Activated T-helper 17 cell treated with anti-CD3 and anti-CD28 coated beads, Interleukin-2, amount 50 U/mL, for 72 hours (primary cell): ENCODE measurements at regions not wholly inside any gene's neighbourhood (a gene's known extent, or its start where the extent isn't known, plus 50 kb on each side); places are given as distances from the start of the nearest gene placed in this dataset.

ENCODE experiments used
- ATAC-seq: fragments of 150-1000 bp; cut with Tn5 transposase; replicated peaks from 2 replicates; pipeline ENCODE4 v1.10.0; 2021; ENCODE audit warnings: mild to moderate bottlenecking, moderate library complexity
- H3K27ac Mint-ChIP-seq: one replicate; pipeline ENCODE4 v1.8.0; 2022; ENCODE audit warnings: mixed read lengths
- H3K27me3 Mint-ChIP-seq: one replicate; pipeline ENCODE4 v1.8.0; 2022; ENCODE audit warnings: mixed read lengths
- H3K36me3 Mint-ChIP-seq: one replicate; pipeline ENCODE4 v1.8.0; 2022; ENCODE audit warnings: low read depth, mild to moderate bottlenecking, mixed read lengths
- H3K4me1 Mint-ChIP-seq: one replicate; pipeline ENCODE4 v1.8.0; 2022; ENCODE audit warnings: mixed read lengths
- H3K4me3 Mint-ChIP-seq: one replicate; pipeline ENCODE4 v1.8.0; 2022; ENCODE audit warnings: mild to moderate bottlenecking, mixed read lengths
- H3K9me3 Mint-ChIP-seq: one replicate; pipeline ENCODE4 v1.8.0; 2022; ENCODE audit warnings: mixed read lengths

DNA sequence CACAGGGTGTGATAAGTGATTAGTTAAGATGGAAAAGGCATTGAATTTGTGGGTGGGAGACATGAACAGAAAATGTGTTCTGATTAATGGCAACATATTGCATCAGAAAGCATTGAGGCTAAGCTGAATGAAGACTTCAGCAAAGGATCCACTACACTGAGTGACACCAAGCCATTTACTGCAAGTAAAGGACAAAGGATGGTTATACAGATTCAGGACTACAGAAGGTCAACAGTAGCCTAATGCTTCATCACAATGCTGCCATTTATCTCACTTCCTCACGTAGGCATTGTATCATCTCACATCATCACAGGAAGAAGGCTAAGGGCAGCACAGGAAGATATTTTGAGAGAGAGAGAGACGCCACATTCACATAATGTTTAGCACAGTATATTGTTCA is 398.2 kb downstream of the COL12A1 start:
- H3K27ac Mint-ChIP-seq, result no peak overlapping the region

DNA sequence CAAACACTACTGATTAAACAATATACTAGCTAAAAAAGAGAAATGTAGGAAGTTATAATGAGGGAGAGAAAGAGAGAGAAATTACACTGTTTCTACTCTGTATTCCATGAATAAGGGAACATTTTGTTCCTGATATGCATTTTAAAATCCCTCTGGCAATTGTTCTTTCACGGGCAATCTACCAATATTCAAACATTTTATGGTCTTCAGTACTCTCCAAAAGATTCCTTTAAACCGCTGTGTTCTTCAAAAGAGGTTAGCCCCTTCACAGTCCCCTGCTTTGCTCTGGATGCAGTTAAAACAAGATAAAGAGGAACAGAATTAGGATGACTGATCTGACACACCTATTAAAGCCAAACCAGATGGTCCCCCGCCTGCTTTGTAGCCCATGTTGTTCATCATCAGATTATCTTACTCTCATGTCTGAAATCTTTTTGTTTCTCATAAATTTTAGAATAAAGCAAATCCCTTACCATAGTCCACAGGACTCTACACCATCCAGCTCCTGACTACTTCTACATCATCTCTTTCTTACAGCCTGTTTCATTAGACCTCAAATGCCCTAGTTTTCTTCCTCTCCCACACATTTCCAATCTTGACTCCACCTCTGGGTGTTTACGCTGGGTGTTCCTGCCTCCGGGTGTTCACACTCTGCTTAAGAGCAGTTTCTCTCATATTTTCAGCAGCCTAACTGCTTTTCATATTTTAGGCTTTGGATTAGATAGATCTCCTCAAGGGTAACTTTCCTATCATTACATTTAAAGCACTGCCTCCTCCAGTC is 399.7 kb downstream of the COL12A1 start:
- Mint-ChIP-seq H3K4me3 (no peak overlapping the region), H3K4me1 (no peaks in the 10 kb centered on the region), H3K36me3 (no peaks in the 10 kb centered on the region), H3K27ac (no peak overlapping the region), H3K9me3 (peaks cover 17% of the 10 kb centered on the region), H3K27me3 (no peaks in the 10 kb centered on the region)
- no peak for ATAC-seq

More for the DNA sequence above, 398.2 kb downstream of the COL12A1 start:
- Mint-ChIP-seq H3K36me3 (no peaks in the 10 kb centered on the region), H3K27me3 (no peaks in the 10 kb centered on the region), H3K9me3 (peaks cover 11% of the 10 kb centered on the region), H3K4me1 (no peaks in the 10 kb centered on the region), H3K4me3 (no peak overlapping the region)
- no peak for ATAC-seq

DNA sequence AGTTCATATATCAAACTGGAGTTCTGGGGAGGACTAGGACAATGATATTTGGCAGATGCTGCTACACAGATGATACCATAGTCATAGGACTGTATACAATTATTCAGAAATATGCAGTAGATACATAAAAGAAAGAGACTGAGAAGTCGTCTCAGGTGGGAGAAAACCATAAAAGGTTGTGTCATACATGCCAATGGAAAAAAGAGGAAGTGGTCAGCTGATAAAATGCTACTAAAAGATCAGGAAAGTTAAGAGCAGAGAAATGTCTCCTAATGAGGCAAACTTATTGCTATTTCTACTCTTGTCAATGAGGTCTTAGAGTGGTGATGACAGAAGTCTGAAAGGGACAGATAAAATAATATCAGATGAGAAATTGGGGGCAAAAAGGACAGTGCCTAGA is 407.6 kb downstream of the COL12A1 start:
- Mint-ChIP-seq H3K9me3 (peaks cover 11% of the 10 kb centered on the region), H3K27me3 (no peaks in the 10 kb centered on the region), H3K4me1 (no peaks in the 10 kb centered on the region), H3K27ac (no peak overlapping the region), H3K4me3 (no peak overlapping the region), H3K36me3 (no peaks in the 10 kb centered on the region)
- no peak for ATAC-seq

DNA sequence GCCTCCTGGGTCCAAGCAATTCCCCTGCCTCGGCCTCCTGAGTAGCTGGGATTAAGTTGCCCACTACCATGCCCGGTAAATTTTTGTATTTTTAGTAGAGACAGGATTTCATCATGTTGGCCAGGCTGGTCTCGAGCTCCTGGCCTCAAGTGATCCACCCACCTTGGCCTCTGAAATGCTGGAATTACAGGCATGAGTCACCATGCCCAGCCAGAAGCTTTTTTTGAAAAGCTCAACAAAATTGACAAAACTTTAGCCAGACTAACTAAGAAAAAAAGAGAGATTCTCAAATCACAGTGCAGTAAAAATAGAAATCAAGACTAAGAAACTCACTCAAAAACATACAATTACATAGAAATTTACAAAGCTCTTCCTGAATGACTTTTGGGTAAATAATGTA is 420.6 kb downstream of the COL12A1 start:
- ATAC-seq, result no peak
- Mint-ChIP-seq H3K9me3 (peaks cover 16% of the 10 kb centered on the region), H3K36me3 (no peaks in the 10 kb centered on the region), H3K4me1 (no peaks in the 10 kb centered on the region), H3K4me3 (no peak overlapping the region), H3K27ac (no peak overlapping the region), H3K27me3 (no peaks in the 10 kb centered on the region)

DNA sequence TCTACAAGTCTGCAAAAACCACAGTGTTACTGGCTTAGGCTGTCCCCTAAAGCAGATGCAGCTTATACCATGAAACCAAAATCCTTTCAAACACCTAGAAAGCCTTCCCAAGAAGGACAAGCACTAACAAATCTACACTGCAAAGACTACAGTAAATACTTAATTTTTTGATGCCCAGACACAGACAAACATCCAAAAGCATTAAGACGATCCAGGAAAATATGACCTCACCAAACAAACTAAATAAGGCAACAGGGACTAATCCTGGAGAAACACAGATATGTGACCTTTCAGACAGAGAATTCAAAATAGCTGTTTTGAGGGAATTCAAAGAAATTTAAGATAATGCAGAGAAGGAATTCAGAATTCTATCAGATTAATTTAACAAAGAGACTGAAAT is 423.5 kb downstream of the COL12A1 start:
- Mint-ChIP-seq H3K27me3 (no peaks in the 10 kb centered on the region), H3K9me3 (peaks cover 12% of the 10 kb centered on the region)
- ATAC-seq, result no peak

DNA sequence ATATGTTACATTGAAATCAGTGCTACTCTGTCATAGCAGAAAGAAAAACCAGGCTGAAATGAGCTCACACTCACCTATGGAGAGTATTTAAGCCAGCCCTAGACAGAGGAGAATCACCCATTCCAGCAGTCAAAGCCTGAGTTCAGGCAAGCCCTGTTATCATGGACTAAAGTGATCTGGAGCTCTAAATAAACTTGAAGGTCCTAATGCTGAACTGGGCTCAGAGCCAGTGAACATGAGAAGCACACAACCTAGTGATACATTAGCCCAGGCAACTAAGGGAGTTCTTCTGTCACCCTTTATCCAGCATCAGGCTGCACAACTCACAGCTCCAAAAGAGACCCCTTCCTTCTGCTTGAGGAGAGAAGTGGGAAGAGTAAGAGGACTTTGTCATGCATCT is 425.0 kb downstream of the COL12A1 start:
- Mint-ChIP-seq H3K4me1 (no peaks in the 10 kb centered on the region), H3K27ac (no peak overlapping the region), H3K27me3 (no peaks in the 10 kb centered on the region), H3K36me3 (no peaks in the 10 kb centered on the region), H3K4me3 (no peak overlapping the region), H3K9me3 (peaks cover 12% of the 10 kb centered on the region)
- no peak for ATAC-seq

More for the DNA sequence above, 423.5 kb downstream of the COL12A1 start:
- Mint-ChIP-seq H3K36me3 (no peaks in the 10 kb centered on the region), H3K4me3 (no peak overlapping the region), H3K4me1 (no peaks in the 10 kb centered on the region), H3K27ac (no peak overlapping the region)

DNA sequence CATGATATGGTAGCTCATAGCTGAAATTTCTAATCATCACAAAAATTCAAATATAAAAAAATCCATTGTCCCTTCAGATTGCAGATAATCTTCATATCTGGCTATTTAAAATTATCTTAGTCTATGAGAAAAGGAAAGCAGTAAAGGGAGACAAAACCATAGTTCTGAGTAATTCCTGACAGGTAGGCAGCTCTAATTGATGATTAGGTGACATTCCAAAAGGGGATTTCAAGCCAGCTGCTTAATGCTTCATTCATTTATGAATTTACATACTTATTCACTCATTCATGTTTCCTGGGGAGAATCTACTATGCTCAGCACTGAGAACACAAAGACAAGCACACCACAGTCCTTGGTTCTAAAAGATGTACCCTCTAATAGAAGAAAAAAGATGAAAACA is 437.1 kb downstream of the COL12A1 start:
- Mint-ChIP-seq H3K4me3 (no peak overlapping the region), H3K36me3 (no peaks in the 10 kb centered on the region), H3K27me3 (no peaks in the 10 kb centered on the region), H3K9me3 (peaks cover 3% of the 10 kb centered on the region), H3K4me1 (no peaks in the 10 kb centered on the region), H3K27ac (no peak overlapping the region)
- ATAC-seq, result no peak

DNA sequence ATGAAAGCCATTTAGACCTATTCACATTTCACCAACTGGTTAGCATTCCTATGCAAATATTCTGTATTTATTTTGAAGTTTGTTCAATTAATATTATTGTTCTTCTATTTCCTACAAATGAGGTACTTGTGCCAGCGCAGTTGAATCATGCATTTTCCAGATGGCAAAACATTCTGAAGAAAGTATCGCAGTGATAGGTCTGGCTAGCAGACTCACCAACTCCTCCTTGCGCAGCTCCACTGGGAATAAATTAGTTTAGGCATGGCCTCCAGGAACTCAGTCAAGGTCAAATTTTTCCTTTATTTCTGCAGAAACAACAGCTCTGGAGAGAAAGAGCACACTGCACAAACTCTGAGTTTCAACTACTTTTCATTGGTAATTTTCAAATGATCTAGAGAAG is 437.7 kb downstream of the COL12A1 start:
- H3K27me3 Mint-ChIP-seq, result no peaks in the 10 kb centered on the region
- ATAC-seq, result no peak
- H3K9me3 Mint-ChIP-seq, result peaks cover 3% of the 10 kb centered on the region
- H3K4me1 Mint-ChIP-seq, result no peaks in the 10 kb centered on the region
- H3K36me3 Mint-ChIP-seq, result no peaks in the 10 kb centered on the region
- H3K4me3 Mint-ChIP-seq, result no peak overlapping the region
- H3K27ac Mint-ChIP-seq, result no peak overlapping the region

DNA sequence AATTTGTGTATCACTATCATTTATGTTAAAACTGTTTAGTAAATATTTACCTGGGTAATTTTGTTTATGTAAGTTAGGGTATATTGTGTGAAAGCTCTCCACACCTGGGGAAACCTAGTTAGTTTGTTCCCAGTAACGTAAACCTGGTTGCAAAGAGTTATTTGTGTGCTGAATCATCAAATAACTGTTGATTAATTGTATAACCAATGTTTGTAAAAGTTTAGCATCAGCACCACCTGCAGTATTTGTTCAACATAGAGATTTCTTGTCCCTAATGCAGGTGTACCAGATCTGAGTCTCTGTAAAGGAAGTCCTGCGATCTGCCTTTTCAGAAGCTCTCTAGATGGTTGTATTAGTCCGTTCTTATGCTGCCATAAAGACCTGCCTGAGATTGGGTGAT is 440.4 kb downstream of the COL12A1 start:
- Mint-ChIP-seq H3K27ac (no peak overlapping the region), H3K4me3 (no peak overlapping the region), H3K9me3 (peaks cover 6% of the 10 kb centered on the region), H3K4me1 (no peaks in the 10 kb centered on the region), H3K36me3 (no peaks in the 10 kb centered on the region), H3K27me3 (no peaks in the 10 kb centered on the region)
- no peak for ATAC-seq

DNA sequence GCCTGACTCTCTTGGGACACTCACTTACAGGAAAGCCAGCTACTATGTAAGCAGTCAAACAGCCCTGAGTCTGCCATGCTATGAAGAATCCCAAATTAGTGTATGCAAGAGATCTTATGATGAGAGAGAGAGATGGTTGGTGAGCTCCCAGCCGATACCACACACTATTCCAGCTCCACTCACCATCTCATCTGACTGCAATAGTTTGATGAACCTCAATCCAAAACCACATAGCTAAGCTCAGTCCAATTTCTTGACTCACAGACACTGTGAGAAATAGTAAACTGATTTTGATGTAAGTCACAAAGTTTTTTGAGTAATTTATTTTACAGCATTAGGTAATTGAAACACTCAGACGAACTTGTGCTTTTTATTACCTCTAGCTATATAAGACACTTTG is 441.4 kb downstream of the COL12A1 start:
- Mint-ChIP-seq H3K27me3 (no peaks in the 10 kb centered on the region), H3K4me1 (no peaks in the 10 kb centered on the region), H3K36me3 (no peaks in the 10 kb centered on the region), H3K9me3 (peaks cover 6% of the 10 kb centered on the region), H3K4me3 (no peak overlapping the region), H3K27ac (no peak overlapping the region)
- no peak for ATAC-seq

DNA sequence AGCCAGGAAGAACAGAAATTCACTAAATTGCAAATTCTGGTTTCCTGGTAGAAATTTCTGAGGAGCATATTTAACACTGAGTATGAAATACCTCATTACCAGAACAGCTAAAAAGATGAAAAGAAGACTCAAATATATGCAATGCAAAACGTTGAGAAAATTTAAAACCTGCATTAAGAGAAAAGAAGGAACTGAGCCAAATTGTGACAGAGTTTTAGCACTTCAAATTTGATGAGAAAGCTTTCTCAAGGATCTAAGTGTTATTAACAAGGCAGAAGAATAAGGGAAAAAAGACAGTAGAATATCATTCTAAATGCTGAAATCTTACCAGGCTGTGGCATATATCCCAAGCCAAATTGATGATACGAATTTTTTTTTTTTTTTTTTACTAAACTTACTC is 443.0 kb downstream of the COL12A1 start:
- Mint-ChIP-seq H3K4me1 (no peaks in the 10 kb centered on the region), H3K4me3 (no peak overlapping the region), H3K27ac (no peak overlapping the region), H3K9me3 (peaks cover 6% of the 10 kb centered on the region), H3K36me3 (no peaks in the 10 kb centered on the region), H3K27me3 (no peaks in the 10 kb centered on the region)
- no peak for ATAC-seq

DNA sequence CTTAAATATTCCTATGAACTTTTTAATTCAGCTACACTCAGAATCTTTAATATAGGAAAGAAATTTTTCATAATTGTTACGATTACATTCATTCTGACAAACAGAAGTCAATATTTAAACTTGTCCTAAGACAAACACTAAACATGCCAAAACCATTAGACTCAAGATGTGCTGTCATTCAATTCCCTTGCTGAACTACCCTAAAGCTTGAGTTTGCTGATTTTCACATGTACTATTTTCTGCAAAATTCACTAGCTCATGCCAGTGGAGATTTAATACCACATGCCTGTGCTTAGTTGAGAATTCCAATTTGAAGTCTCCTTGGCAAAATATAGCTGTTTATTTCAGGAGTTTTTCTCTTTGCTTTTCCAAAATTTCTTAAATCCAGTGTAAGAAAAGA is 448.0 kb downstream of the COL12A1 start:
- no peaks in the 10 kb centered on the region for H3K4me1 Mint-ChIP-seq
- H3K27me3 Mint-ChIP-seq, result no peaks in the 10 kb centered on the region
- H3K9me3 Mint-ChIP-seq, result peaks cover 7% of the 10 kb centered on the region
- no peak for ATAC-seq
- no peaks in the 10 kb centered on the region for H3K36me3 Mint-ChIP-seq
- no peak overlapping the region for H3K27ac Mint-ChIP-seq
- H3K4me3 Mint-ChIP-seq, result no peak overlapping the region

DNA sequence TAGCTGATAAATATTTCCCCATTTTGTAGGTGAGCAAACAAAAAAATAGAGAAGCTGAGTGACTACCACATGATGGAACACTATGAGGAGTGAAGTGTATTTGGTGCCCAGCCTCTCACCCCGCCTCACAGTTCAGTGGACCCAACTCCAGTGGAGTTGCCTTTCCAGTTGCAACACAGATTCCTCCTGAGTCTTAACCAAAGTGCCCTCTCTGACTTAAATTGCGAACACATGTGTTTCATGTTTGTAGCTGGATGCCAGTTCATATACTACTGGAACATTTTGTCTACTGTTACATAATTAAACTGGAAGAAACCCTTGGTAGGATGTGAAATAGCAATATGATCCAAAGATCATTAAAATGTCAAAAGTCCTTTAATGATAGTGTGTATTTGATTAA is 448.9 kb downstream of the COL12A1 start:
- H3K4me3 Mint-ChIP-seq, result no peak overlapping the region
- no peaks in the 10 kb centered on the region for H3K36me3 Mint-ChIP-seq
- no peak for ATAC-seq
- H3K4me1 Mint-ChIP-seq, result no peaks in the 10 kb centered on the region
- H3K27ac Mint-ChIP-seq, result no peak overlapping the region
- peaks cover 4% of the 10 kb centered on the region for H3K9me3 Mint-ChIP-seq
- H3K27me3 Mint-ChIP-seq, result no peaks in the 10 kb centered on the region

DNA sequence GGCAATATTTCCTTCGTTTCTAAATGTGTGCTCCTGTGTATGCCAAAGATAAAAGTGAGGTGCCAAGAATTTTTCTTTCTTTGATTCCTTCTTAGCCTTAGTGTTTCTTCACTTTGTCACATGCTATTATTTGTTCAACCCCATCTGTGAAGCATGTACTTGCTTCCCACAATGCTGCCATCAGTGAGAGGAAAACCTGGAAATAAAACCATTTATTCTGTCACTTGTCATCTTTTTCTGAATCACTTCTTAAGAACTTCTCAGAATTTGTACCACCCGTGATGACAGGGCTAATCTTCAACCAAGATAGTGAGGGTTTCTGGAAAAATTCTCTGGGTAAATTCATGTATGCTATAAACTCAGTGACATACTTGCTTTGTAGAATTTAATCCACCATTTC is 450.1 kb downstream of the COL12A1 start:
- H3K4me3 Mint-ChIP-seq, result no peak overlapping the region
- H3K27ac Mint-ChIP-seq, result no peak overlapping the region
- H3K36me3 Mint-ChIP-seq, result no peaks in the 10 kb centered on the region
- peaks cover 4% of the 10 kb centered on the region for H3K9me3 Mint-ChIP-seq
- H3K27me3 Mint-ChIP-seq, result no peaks in the 10 kb centered on the region
- H3K4me1 Mint-ChIP-seq, result no peaks in the 10 kb centered on the region
- ATAC-seq, result no peak

DNA sequence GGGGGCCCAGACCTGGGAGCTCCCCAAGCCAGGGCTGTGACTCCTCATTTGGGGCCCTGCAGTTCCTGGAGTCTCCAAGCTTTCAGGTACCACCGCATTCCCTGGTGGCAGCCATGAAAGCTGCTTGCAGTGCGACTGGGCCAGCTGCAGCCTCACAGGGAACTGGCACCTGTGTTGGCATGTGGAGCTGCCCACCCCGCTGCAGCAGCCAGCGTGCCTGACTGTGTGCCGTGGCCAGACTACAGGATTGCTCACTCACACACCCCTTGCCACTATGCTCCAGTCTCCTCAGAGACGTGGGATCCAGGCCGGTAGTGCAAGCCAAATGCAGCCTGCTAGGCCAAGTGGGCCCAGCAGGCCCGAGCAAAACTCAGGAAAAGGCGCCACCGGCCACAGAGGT is 450.7 kb downstream of the COL12A1 start:
- Mint-ChIP-seq H3K27ac (no peak overlapping the region), H3K4me3 (no peak overlapping the region), H3K4me1 (no peaks in the 10 kb centered on the region), H3K9me3 (peaks cover 4% of the 10 kb centered on the region), H3K36me3 (no peaks in the 10 kb centered on the region), H3K27me3 (no peaks in the 10 kb centered on the region)
- ATAC-seq, result no peak
